ENCODE measurements at regions not wholly inside any gene's neighbourhood (a gene's known extent, or its start where the extent isn't known, plus 50 kb on each side); places are given as distances from the start of the nearest gene placed in this dataset.

DNA sequence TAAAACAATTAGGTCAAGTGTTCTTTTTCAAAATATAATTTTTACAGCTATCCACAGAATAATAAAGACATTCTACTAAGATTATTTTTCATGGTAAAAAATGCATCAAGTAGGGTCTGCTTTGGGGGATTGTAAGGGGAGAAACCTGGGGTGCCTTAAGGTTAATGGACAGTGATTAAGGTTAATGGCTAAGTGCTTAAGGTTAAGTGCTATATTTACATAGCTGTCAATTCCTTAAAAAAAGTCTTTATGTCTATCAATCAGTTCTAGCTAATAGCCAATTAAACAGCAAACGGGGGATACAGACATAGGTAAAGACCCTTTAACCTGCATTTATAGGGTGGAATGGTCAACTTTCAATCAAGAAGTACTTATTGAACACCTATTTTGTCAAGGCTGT lies 284.5 kb upstream of the SEMA3A start (continued):
- TF ChIP-seq, protein P1, sequence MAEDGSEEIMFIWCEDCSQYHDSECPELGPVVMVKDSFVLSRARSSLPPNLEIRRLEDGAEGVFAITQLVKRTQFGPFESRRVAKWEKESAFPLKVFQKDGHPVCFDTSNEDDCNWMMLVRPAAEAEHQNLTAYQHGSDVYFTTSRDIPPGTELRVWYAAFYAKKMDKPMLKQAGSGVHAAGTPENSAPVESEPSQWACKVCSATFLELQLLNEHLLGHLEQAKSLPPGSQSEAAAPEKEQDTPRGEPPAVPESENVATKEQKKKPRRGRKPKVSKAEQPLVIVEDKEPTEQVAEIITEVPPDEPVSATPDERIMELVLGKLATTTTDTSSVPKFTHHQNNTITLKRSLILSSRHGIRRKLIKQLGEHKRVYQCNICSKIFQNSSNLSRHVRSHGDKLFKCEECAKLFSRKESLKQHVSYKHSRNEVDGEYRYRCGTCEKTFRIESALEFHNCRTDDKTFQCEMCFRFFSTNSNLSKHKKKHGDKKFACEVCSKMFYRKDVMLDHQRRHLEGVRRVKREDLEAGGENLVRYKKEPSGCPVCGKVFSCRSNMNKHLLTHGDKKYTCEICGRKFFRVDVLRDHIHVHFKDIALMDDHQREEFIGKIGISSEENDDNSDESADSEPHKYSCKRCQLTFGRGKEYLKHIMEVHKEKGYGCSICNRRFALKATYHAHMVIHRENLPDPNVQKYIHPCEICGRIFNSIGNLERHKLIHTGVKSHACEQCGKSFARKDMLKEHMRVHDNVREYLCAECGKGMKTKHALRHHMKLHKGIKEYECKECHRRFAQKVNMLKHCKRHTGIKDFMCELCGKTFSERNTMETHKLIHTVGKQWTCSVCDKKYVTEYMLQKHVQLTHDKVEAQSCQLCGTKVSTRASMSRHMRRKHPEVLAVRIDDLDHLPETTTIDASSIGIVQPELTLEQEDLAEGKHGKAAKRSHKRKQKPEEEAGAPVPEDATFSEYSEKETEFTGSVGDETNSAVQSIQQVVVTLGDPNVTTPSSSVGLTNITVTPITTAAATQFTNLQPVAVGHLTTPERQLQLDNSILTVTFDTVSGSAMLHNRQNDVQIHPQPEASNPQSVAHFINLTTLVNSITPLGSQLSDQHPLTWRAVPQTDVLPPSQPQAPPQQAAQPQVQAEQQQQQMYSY (CRISPR knock-in tag; IDR thresholded peaks at IDR 0.05), result no peak
- no peak for TF ChIP-seq DPF2 (IDR thresholded peaks at IDR 0.05)
- no peak for TF ChIP-seq MYC (IDR thresholded peaks at IDR 0.05; ENCODE audit: insufficient read depth, insufficient read length, insufficient replicate concordance, low read length, severe bottlenecking)
- no peak for TF ChIP-seq RCOR1 (conservative IDR thresholded peaks at IDR 0.05; ENCODE audit: low read depth, low read length)
- TF ChIP-seq BACH1 (IDR thresholded peaks at IDR 0.05; ENCODE audit: borderline replicate concordance), result no peak
- no peak for TF ChIP-seq KLF5 (IDR thresholded peaks at IDR 0.05; ENCODE audit: partially characterized antibody)
- no peak for TF ChIP-seq ZBED1 (IDR thresholded peaks at IDR 0.05; ENCODE audit: borderline replicate concordance)
- TF ChIP-seq STAT3 (IDR thresholded peaks at IDR 0.05; ENCODE audit: low read depth, low read length), result no peak
- TF ChIP-seq POU2F2 (IDR thresholded peaks at IDR 0.05; ENCODE audit: borderline replicate concordance, low read depth, low read length), result no peak
- no peak for TF ChIP-seq HDAC6 (IDR thresholded peaks at IDR 0.05; ENCODE audit: unreplicated experiment)
- no peak for TF ChIP-seq IKZF2 (IDR thresholded peaks at IDR 0.05)
- TF ChIP-seq NRF1 (conservative IDR thresholded peaks at IDR 0.05; ENCODE audit: low read depth, low read length), result no peak
- TF ChIP-seq JUND (IDR thresholded peaks at IDR 0.05; ENCODE audit: low read depth, low read length), result no peak

Measured in GM12878 (cell line).